SH-SY5Y (cell line): ENCODE measurements at regions not wholly inside any gene's neighbourhood (a gene's known extent, or its start where the extent isn't known, plus 50 kb on each side); places are given as distances from the start of the nearest gene placed in this dataset.

ENCODE experiments used
- GATA2 ChIP-seq: IDR thresholded peaks from 2 replicates; pipeline ENCODE4 v1.6.1; 2011; ENCODE audit warnings: mild to moderate bottlenecking, low read depth, low read length
- GATA3 ChIP-seq: IDR thresholded peaks from 2 replicates; pipeline ENCODE4 v1.6.1; 2011; ENCODE audit warnings: low read depth, mild to moderate bottlenecking, low read length, moderate library complexity

DNA sequence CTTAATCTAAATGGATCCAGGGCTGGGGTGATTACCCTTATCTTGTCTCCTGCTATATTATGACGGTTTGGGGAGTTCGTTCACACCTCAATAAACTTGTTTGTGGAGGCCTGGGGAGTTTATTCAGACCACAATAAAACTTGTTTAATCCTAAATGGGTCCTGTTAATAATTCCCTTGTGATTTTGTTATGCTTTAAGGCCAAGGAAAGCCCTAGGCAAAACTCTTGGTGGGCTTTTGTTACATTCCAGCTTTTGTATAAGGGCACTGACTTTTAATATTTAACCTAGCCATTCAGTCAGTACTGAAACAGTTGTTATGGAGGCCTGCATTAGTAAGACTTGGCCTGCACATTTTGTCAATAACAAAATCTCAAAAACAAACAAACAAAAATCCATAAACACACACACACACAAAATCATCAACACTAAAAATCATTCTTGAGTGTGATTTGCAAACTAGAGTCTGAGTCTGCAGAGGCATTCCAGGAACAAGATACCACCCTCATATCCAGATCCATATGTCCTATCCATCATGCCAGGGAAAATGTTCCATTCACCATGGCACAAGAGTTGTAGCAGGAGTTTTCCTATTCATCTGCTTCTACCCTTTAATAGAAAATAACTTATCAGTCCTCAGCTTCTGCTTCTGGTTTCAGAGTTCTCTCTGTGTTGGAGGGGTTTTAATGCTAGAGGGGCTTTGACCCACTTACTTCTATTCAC, 421.7 kb downstream of the AGTPBP1 start:
- no peak for TF ChIP-seq GATA3
- no peak for TF ChIP-seq GATA2

DNA sequence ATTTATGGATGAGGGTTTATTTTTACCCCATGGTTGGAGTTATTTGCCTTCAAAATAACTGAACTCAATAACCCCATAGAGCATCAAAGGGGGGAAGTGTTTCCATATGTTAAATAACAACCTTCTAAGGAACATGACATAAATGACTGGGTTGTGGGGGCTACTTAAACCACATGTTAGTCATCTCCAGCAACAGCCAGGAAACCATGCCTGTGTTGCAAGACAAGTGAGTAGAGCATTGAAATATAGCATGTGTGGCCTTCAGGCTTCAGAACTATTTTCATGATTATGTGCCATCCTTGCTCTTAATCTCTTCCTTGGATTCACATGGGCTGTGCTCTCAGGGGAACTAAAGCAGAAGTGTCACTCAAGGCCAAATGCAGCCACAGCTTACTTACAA, 431.2 kb downstream of the AGTPBP1 start:
- TF ChIP-seq GATA2: no peak
- no peak for TF ChIP-seq GATA3

DNA sequence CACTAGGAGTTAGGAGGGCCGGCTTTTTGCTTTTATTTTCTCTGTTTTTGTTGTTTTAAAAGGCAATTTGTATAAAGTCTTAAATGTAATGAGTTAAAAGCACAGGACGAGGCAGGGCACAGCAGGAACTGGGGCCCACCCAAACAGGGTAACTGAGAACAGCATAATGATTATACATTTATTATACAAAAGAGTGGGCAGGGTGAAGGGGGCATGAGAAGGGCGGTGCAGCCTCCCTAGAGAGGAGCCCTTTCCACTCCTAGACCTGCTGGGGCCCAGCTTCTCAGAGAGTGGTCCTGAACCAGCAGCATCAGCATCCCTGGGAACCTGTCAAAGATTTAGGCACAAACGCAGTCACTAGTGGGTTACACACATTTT, 438.0 kb downstream of the AGTPBP1 start:
- TF ChIP-seq GATA2: no peak
- no peak for TF ChIP-seq GATA3

DNA sequence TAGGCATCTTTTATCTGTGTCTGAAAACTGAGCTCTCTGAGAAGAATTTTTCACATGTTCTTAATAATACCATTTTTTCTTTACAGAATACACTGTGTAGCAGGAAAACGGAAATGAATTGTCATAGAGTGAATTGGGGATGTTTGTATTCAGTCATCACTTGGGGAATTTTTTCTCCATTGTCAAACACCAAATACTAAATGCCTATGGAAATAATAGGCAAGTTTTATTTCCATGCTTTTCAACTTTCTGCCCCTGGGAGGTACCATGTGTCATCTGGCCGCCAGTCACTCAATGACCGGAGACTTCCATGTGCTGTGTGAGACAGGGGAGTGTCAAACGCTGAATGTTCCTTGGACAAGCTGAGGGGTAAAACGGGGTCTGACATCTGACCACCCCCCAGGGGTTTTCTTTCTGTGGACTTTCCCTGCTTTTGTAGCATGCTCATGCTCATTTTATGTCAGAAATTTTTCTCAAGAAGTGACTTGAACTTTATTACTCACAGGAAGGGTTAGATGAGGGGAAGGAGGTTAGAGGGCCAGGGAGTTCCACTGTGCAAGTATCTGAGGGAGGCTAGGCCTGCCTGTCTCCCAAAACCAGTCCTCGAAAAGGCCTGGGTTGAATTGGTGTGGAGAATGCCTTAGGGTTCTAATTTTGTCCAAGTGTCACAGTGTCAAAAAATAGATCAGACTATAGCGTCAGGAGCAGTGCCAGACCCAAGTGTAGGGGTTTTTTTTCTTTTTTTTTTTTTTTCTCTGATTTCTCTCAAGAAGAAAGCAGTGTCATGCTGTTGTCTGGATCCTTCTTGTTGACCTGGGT, 438.6 kb downstream of the AGTPBP1 start:
- TF ChIP-seq GATA3 (no peak), GATA2 (no peak)

DNA sequence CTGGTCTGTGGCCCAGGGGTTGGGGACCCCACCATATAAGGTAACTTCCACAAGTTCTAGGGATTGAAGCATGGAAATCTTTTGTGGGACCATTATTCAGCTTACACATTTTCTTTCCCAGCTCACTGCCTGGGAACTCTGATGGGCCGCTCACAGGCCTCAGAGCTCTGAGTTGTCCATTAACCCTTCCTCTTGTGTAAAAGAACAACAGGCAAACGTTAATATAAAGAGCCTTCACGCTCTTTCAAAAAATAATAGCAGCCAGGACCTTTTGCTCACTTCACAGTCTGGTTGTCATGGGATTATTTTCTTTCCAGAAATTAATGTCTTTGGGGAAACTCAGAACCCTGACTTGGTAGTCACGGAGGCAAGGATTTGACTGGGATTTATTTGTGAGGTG, 443.3 kb downstream of the AGTPBP1 start:
- no peak for TF ChIP-seq GATA2
- no peak for TF ChIP-seq GATA3

DNA sequence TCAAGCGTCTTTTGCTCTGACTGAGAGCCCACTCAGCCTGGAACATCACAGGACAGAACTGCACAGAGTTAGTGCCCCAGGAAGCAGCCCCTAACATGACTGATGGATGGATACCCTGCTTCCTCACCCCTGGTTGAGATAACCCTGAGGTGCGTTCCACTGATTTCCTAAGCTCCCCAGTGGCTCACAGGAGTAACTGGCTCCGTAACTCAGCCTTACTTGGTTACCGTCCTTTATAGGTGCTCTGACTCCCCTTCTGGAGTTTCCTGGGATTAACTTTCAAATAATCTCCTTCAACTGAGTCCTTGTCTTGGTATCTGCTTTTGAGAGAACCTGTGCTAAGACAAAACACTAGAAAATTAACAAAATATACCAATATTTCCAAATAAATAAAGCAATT, 449.5 kb downstream of the AGTPBP1 start:
- no peak for TF ChIP-seq GATA2
- no peak for TF ChIP-seq GATA3

DNA sequence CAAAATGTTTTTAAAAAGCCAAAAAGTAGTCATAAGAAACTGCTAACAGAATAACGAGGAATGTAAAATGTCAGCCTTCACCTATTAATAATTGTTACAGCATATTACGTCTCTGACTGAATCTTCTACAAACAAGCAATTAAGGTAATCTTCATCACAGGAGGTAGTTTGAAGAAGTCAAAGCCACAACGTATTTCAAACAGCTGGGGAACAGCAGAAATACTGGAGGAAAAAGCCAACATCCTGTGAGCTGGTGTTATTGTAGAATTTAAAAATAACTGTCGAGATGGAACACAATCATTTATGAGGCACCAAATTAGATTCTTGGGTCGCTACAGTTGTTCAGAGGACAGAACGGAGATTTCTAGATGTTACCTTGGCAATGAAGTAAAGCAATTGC, 450.5 kb downstream of the AGTPBP1 start:
- TF ChIP-seq GATA2 (no peak), GATA3 (no peak)

DNA sequence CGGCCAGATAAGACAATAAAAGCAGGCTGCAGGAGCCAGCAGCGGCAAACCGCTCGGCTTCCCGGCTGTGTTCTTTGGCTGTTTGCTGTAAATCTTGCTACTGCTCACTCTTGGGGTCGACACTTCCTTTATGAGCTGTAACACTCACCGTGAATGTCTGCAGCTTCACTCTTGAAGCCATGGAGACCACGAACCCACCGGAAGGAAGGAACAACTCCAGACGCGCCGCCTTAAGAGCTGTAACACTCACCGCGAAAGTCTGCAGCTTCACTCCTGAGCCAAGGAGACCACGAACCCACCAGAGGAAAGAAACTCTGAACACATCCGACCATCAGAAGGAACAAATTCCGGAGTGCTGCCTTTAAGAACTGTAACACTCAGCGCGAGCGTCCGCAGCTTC, 451.7 kb downstream of the AGTPBP1 start:
- TF ChIP-seq GATA3: no peak
- TF ChIP-seq GATA2: no peak

DNA sequence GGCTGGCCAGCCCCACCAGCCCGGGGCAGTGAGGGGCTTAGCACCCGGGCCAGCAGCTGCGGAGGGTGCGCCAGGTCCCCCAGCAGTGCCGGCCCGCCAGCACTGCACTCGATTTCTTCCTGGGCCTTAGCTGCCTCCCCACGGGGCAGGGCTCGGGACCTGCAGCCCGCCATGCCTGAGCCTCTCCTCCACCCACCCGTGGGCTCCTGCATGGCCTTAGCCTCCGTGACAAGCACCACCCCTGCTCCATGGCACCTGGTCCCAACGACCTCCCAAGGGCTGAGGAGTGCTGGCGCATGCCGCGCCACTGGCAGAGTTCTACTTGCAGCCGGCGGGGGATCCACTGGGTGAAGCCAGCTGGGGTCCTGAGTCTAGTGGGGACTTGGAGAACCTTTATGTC, 452.6 kb downstream of the AGTPBP1 start:
- TF ChIP-seq GATA3 (no peak), GATA2 (no peak)

DNA sequence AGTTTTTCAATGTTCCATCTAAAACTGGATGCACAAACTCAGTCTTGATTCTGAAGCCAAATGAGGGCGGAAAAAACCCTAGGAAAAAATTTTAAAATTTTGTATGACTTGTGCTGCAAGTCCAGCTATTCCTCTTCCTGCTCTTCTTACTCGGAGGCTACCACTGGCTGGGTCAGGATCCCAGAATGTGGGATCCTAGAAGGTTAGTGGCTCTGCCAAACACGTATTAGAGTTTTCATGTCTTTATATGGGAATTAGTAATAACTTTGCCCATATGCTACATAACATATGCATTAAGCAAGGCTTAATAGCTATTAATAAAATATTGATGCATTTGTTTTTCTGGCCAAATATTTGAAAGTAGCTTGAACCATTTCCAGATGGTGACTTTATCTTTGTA, 458.3 kb downstream of the AGTPBP1 start:
- no peak for TF ChIP-seq GATA3
- TF ChIP-seq GATA2: no peak

DNA sequence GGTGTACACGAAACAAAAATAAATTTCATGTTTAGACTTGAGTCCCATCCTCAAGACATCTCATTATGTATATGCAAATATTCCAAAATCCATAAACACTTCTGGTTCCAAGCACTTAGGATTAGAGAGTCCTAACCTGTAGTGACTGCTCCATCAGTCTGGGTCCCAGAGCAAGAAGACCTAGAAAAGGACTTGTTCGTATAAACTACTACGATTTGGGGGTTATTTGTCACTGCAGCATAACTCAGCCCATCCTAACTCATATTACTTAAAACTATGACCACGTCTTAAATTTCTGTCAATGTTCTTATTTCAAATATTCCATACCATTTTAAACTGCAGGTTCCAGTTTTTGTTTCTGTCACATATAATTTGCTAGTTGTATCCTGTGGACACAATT, 463.0 kb downstream of the AGTPBP1 start:
- TF ChIP-seq GATA3 (no peak), GATA2 (no peak)

DNA sequence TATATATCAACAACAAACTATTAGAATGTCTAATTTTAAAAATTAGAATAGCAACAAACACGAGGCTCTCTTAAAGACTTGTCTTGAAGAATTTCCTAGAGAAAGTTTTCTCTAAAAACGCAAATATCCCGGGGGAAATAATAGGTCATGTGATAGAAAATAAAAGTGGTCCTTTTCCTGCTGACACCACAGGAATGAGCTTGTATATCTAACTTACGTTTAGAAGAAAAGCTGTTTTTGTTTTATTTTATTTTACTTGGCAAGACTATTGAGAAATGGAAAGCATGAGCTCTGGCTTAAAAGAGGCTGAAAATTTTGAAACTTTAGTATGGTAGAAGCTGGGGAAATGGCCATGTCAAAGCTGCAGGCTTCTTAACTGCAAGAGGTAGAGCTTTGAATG, 465.0 kb downstream of the AGTPBP1 start:
- TF ChIP-seq GATA2 (no peak), GATA3 (no peak)

DNA sequence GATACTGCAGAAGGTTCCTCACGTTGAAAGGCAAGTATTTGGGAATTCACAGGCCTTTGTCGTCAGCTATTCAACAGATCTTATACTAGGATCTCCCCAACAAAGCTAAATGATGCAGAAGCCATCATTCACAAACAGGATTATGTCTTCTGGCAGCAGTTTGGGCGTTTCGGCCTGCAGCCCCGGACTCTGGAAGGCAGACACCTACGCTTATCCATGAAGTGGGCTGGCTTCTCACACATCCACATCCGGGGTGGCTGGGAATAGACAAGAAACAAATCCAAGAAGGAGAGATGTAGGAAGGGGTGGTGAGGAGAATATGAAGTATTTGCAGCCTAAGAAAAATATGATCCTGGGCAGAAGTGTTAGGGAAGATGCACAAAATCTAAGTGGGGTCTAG, 471.9 kb downstream of the AGTPBP1 start:
- TF ChIP-seq GATA3 (no peak), GATA2 (no peak)

DNA sequence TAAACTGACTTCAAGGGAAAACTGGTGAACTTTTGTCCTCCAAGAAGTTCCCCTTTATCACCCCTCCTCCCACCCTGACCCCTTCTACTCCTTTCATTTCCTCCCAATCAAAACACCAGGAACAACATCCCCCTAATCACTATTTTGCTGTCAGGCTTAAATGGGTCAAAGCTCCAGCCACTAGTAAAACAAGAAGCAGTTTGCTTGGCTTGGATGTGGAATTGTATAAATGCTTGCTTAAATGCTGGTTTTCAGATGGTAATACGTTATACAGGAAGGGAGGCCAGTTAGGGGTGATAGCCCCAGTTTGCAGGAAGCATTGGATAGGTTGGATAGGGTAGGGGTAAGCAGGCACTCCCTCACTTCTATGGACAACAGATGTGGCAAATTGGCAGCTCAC, 473.6 kb downstream of the AGTPBP1 start:
- TF ChIP-seq GATA3 (no peak), GATA2 (no peak)

DNA sequence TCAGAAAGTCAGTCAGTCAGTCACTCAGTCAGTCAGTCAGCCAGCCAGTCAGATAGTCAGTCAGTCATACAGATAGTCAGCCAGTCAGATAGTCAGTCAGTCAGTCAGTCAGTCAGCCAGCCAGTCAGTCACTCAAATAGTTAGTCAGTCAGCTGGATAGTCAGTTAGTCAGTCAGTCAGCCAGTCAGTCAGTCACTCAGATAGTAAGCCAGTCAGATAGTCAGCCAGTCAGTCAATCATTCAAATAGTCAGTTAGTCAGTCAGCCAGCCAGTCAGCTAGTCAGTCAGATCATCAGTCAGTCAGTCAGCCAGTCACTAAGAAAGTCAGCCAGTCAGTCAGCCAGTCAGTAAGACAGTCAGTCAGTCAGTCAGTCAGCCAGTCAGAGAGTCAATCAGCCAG, 477.1 kb downstream of the AGTPBP1 start:
- TF ChIP-seq GATA2 (no peak), GATA3 (no peak)
